Thyroid gland (tissue), 4 donors: ENCODE measurements at regions not wholly inside any gene's neighbourhood (a gene's known extent, or its start where the extent isn't known, plus 50 kb on each side); places are given as distances from the start of the nearest gene placed in this dataset.
"Not testable (repeated sequence)": the region's sequence is repeated elsewhere in the genome, so short reads cannot be mapped to it uniquely, and the experiment has no call there.

Experiments
- POLR2A ChIP-seq, 2 donors: fragments of 450-650 bp; IDR thresholded peaks; one replicate each; pipeline ENCODE4 v1.6.1; 2017; ENCODE audit warnings: antibody characterized with exemption in 2 of 2, mild to moderate bottlenecking in 2 of 2, moderate library complexity in 1 of 2
- TF ChIP-seq, protein P1 (sequence below), 6 experiments: fragments of 200-600 bp in 3 of 6; fragments of 450-650 bp in 3 of 6; sonication (generic) in 3 of 6; IDR thresholded peaks; one replicate each; pipeline ENCODE4 v1.5.1; 2016 to 2019; ENCODE audit warnings: antibody characterized with exemption in 6 of 6, mild to moderate bottlenecking in 2 of 6, inconsistent platforms in 1 of 6, moderate library complexity in 1 of 6

DNA sequence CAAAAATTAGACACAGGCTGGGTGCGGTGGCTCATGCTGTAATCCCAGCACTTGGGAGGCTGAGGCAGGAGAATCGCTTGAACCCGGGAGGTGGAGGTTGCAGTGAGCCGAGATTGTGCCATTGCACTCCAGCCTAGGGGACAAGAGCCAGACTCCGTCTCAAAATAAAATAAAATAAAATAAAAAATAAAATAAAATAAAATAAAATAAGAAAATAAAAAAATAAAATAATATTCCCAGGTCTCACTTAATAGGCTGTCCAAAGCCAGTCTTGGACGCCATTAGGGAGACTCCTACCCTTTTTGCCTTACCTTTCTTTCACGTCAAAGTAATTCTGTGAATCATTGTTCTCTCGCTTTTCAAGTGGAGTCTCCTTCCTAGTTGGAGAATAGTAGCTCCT is 172.3 kb downstream of the OR2B2 start:
- TF ChIP-seq, protein P1, sequence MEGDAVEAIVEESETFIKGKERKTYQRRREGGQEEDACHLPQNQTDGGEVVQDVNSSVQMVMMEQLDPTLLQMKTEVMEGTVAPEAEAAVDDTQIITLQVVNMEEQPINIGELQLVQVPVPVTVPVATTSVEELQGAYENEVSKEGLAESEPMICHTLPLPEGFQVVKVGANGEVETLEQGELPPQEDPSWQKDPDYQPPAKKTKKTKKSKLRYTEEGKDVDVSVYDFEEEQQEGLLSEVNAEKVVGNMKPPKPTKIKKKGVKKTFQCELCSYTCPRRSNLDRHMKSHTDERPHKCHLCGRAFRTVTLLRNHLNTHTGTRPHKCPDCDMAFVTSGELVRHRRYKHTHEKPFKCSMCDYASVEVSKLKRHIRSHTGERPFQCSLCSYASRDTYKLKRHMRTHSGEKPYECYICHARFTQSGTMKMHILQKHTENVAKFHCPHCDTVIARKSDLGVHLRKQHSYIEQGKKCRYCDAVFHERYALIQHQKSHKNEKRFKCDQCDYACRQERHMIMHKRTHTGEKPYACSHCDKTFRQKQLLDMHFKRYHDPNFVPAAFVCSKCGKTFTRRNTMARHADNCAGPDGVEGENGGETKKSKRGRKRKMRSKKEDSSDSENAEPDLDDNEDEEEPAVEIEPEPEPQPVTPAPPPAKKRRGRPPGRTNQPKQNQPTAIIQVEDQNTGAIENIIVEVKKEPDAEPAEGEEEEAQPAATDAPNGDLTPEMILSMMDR (IDR thresholded peaks at IDR 0.05) = not testable (repeated sequence)
- TF ChIP-seq POLR2A (IDR thresholded peaks at IDR 0.05) = not testable (repeated sequence)
